K562 (cell line): ENCODE measurements at regions not wholly inside any gene's neighbourhood (a gene's known extent, or its start where the extent isn't known, plus 50 kb on each side); places are given as distances from the start of the nearest gene placed in this dataset.

Experiments used
- CREM ChIP-seq: IDR thresholded peaks from 2 replicates; pipeline ENCODE4 v1.6.1; 2014; ENCODE audit warnings: antibody characterized with exemption, low read depth
- DMBX1 ChIP-seq: fragments of 250-450 bp; sonication (Bioruptor Pico); IDR thresholded peaks from 2 replicates; pipeline ENCODE4 v1.8.0; 2022; ENCODE audit warnings: inconsistent platforms, mild to moderate bottlenecking, moderate library complexity, borderline replicate concordance
- ELF1 ChIP-seq: fragments of 200-800 bp; sonication (Bioruptor generic); IDR thresholded peaks from 2 replicates; pipeline ENCODE4 v1.6.1; 2016; ENCODE audit warnings: missing genetic modification characterization, missing compliant biosample characterization
- ELF4 ChIP-seq: fragments of 450-650 bp; formaldehyde crosslinking; IDR thresholded peaks from 2 replicates; pipeline ENCODE4 v1.4.0; 2022; ENCODE audit warnings: missing genetic modification characterization
- SAFB2 ChIP-seq: fragments of 200-400 bp; formaldehyde crosslinking; IDR thresholded peaks from 2 replicates; pipeline ENCODE4 v1.6.1; 2018; ENCODE audit warnings: borderline replicate concordance, low read length, low read depth, moderate library complexity; ENCODE audit not compliant: severe bottlenecking
- TRIM28 ChIP-seq: fragments of 450-650 bp; IDR thresholded peaks from 2 replicates; pipeline ENCODE4 v1.6.1; 2017
- ZNF592 ChIP-seq: fragments of 450-650 bp; IDR thresholded peaks from 2 replicates; pipeline ENCODE4 v1.6.1; 2017; ENCODE audit warnings: antibody characterized with exemption, mild to moderate bottlenecking
- TF ChIP-seq, protein P1 (sequence below): sonication (generic); formaldehyde crosslinking; IDR thresholded peaks from 2 replicates; pipeline ENCODE4 v1.8.1; 2023; ENCODE audit warnings: mild to moderate bottlenecking, missing genetic modification reagents

DNA sequence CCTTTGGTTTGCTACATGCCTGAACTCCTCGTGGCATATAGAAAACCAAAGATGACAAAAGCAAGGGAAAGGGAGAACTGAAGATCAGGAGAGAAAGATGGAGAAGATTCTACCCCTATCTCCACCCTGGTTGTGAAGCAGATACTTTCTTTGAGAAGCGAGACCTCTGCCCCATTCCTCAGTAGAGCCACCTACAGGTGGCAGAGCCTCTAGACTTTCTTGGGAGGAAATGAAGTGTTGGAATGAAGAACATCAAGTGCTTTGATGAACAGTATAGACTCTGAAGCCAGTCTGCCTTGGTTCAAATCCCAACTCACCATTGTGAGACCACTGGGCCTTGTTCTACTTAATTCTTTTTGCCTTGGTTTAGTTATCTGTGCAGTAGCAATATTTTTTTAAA, 348.8 kb upstream of the ETAA1 start (continued):
- TF ChIP-seq, protein P1, sequence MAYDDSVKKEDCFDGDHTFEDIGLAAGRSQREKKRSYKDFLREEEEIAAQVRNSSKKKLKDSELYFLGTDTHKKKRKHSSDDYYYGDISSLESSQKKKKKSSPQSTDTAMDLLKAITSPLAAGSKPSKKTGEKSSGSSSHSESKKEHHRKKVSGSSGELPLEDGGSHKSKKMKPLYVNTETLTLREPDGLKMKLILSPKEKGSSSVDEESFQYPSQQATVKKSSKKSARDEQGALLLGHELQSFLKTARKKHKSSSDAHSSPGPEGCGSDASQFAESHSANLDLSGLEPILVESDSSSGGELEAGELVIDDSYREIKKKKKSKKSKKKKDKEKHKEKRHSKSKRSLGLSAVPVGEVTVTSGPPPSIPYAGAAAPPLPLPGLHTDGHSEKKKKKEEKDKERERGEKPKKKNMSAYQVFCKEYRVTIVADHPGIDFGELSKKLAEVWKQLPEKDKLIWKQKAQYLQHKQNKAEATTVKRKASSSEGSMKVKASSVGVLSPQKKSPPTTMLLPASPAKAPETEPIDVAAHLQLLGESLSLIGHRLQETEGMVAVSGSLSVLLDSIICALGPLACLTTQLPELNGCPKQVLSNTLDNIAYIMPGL (CRISPR knock-in tag) = no peak
- TF ChIP-seq DMBX1 (CRISPR knock-in tag) (no peak), CREM (no peak), TRIM28 (no peak), ELF1 (tag) (no peak), SAFB2 (no peak), ZNF592 (no peak), ELF4 (CRISPR knock-in tag) (no peak)
